ENCODE measurements at regions not wholly inside any gene's neighbourhood (a gene's known extent, or its start where the extent isn't known, plus 50 kb on each side); places are given as distances from the start of the nearest gene placed in this dataset.

GRCh38 chr9:616694-617093 is 224.8 kb upstream of the DMRT1 start:
- no peak for TF ChIP-seq ZFP36 (IDR thresholded peaks at IDR 0.05; ENCODE audit: borderline replicate concordance, low read depth, low read length, partially characterized antibody)
- TF ChIP-seq ZSCAN29 (CRISPR knock-in tag; conservative IDR thresholded peaks at IDR 0.05), result no peak
- TF ChIP-seq CBX2 (IDR thresholded peaks at IDR 0.05; ENCODE audit: low read depth, low read length), result no peak
- no peak for TF ChIP-seq CBX2 (CRISPR knock-in tag; IDR thresholded peaks at IDR 0.05; ENCODE audit: low read depth)

Measured in HepG2 (cell line).